Body of pancreas (tissue), 4 donors: ENCODE measurements at regions not wholly inside any gene's neighbourhood (a gene's known extent, or its start where the extent isn't known, plus 50 kb on each side); places are given as distances from the start of the nearest gene placed in this dataset.

Experiments used
- ATAC-seq: fragments of 150-250 bp; one replicate; pipeline ENCODE4 v1.9.1; 2016
- DNase-seq, 4 donors: peaks; one replicate each; pipeline ENCODE4 v3.0.0-alpha.2; 2019
- H3K27ac ChIP-seq, 4 donors: fragments of 200-600 bp; sonication (generic); 1 replicate in 3 of 4; 2 replicates in 1 of 4; pipeline versions ENCODE4 v1.5.1 to v1.6.1; 2016 to 2019; ENCODE audit warnings: mild to moderate bottlenecking in 1 of 4, mixed read lengths in 1 of 4, moderate library complexity in 1 of 4
- H3K27me3 ChIP-seq, 2 donors: fragments of 200-600 bp; sonication (generic); one replicate each; pipeline ENCODE4 v1.6.0; 2016; ENCODE audit warnings: mild to moderate bottlenecking in 1 of 2
- H3K36me3 ChIP-seq, 2 donors: fragments of 200-600 bp; sonication (generic); replicated peaks in 1 of 2; 2 replicates each; pipeline ENCODE4 v1.5.1; 2016; ENCODE audit warnings: low read depth in 2 of 2; ENCODE audit not compliant: insufficient read depth in 1 of 2
- H3K4me1 ChIP-seq: fragments of 200-600 bp; sonication (generic); one replicate; pipeline ENCODE4 v1.6.0; 2016
- H3K4me3 ChIP-seq, 2 donors: fragments of 200-600 bp; sonication (generic); 1 replicate in 1 of 2; 2 replicates in 1 of 2; pipeline ENCODE4 v1.5.1; 2016 to 2019
- H3K9me3 ChIP-seq, 3 donors: fragments of 200-600 bp; sonication (generic); 1 replicate in 2 of 3; 2 replicates in 1 of 3; pipeline ENCODE4 v1.5.1; 2016
- POLR2A ChIP-seq, 3 donors: fragments of 450-650 bp; IDR thresholded peaks; one replicate each; pipeline ENCODE4 v1.6.1; 2016; ENCODE audit warnings: antibody characterized with exemption in 3 of 3, mild to moderate bottlenecking in 2 of 3
- WGBS, 2 donors: methylation state at CpG; one replicate each; pipeline ENCODE4 v1.1.5; 2017; 5-methylcytosine and 5-hydroxymethylcytosine counted together
- intact Hi-C: fragments of 100-400 bp; cut with DNase I; formaldehyde crosslinking; loops from one replicate; pipeline ENCODE4 v1.15.1; 2023
- TF ChIP-seq, protein P1 (sequence below), 7 experiments: fragments of 450-650 bp in 4 of 7; fragments of 200-600 bp in 3 of 7; sonication (generic) in 3 of 7; IDR thresholded peaks; one replicate each; pipeline ENCODE4 v1.5.1; 2016 to 2019; ENCODE audit warnings: antibody characterized with exemption in 7 of 7

DNA sequence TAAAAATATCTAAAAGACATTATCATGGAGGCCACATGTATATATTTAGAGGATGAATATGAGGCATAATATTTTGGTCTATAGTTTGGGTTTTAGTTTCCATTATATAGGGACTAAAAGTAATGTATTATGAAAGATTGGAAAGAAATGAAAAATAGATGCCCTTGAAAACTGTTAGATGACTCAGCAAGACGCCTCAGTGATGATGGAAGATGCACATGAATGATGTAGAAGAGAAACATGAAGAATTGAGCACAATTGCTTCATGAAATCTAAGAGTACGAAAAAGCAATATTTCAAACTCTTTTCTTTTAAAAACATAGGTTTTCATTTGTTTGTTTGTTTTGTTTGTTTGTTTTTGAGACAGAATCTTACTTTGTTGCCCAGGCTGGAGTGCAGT is 89.8 kb downstream of the ARL4A start:
- Histone ChIP-seq H3K36me3 (no peaks in the 10 kb centered on the region), H3K27me3 (no peaks in the 10 kb centered on the region), H3K27ac (no peak overlapping the region), H3K4me1 (peaks cover 1% of the 10 kb centered on the region), H3K9me3 (no peaks in the 10 kb centered on the region), H3K4me3 (no peak overlapping the region)
- intact Hi-C loops = no loop called here
- TF ChIP-seq, protein P1, sequence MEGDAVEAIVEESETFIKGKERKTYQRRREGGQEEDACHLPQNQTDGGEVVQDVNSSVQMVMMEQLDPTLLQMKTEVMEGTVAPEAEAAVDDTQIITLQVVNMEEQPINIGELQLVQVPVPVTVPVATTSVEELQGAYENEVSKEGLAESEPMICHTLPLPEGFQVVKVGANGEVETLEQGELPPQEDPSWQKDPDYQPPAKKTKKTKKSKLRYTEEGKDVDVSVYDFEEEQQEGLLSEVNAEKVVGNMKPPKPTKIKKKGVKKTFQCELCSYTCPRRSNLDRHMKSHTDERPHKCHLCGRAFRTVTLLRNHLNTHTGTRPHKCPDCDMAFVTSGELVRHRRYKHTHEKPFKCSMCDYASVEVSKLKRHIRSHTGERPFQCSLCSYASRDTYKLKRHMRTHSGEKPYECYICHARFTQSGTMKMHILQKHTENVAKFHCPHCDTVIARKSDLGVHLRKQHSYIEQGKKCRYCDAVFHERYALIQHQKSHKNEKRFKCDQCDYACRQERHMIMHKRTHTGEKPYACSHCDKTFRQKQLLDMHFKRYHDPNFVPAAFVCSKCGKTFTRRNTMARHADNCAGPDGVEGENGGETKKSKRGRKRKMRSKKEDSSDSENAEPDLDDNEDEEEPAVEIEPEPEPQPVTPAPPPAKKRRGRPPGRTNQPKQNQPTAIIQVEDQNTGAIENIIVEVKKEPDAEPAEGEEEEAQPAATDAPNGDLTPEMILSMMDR (IDR thresholded peaks at IDR 0.05) = no peak
- TF ChIP-seq POLR2A (IDR thresholded peaks at IDR 0.05) = no peak
- WGBS, 2 donors = 90 to 91% methylated on average over 2 of the region's 2 CpGs
- no peak for ATAC-seq
- no peak for DNase-seq

DNA sequence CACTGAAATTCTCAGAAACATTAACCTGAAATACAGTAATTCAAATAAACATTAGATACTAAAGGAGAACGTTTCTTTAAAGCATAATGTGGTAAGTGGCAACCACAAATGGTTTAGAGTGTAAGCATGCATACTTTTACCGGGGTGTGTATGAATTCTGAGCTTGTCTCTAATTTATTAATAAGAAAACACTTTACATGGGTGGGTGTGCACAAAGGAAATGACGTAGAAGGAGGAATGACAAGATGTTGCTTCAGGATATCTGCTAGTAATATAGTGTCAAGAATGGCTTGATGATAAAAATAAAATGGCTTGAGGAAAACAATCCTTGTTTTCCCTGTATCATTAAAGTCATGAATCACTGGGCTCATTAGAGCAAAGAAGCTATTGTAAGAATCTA is 92.5 kb downstream of the ARL4A start:
- no peak overlapping the region for H3K27ac ChIP-seq
- no peaks in the 10 kb centered on the region for H3K4me1 ChIP-seq
- DNase-seq = no peak
- no peaks in the 10 kb centered on the region for H3K9me3 ChIP-seq
- H3K27me3 ChIP-seq = no peaks in the 10 kb centered on the region
- ATAC-seq = no peak
- H3K36me3 ChIP-seq = no peaks in the 10 kb centered on the region
- H3K4me3 ChIP-seq = no peak overlapping the region
- intact Hi-C loops = no loop called here
- TF ChIP-seq POLR2A (IDR thresholded peaks at IDR 0.05) = no peak
- TF ChIP-seq, protein P1 (IDR thresholded peaks at IDR 0.05) = no peak
- 47 to 58% methylated on average over 3 of the region's 3 CpGs for WGBS, 2 donors

DNA sequence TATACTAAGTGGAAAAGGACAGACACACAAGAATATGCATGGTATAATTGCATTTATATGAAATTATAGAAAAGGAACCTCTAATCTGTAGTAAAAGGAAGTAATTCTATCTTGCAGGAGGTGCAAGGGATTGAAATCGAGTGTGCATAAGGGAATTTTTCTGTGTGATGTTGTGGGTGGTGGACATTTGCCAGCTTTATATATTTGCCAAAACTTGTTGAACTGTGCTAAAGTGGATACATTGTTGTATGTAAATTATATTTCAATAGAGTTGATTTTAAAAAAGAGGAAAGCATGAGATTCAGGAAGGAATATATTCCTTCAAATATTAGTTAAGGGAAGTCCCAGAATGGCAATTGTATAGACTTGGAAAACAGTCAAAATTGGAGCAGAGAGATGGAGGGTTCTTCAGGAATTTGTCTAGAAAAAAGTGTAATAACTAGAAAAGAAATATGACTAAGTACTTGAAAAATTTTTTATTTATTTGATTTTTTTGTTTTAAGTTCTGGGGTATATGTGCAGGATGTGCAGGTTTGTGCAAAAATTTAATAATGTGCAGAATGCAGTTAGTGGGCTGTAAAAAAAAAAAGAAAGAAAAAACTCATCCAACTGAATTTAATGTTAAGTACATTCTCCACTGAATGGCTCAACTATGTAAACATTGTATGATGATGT is 96.1 kb downstream of the ARL4A start:
- 58 to 64% methylated on average over 1 of the region's 1 CpG for WGBS, 2 donors
- no peaks in the 10 kb centered on the region for H3K36me3 ChIP-seq
- intact Hi-C loops = no loop called here
- no peak overlapping the region for H3K4me3 ChIP-seq
- no peak for TF ChIP-seq POLR2A (IDR thresholded peaks at IDR 0.05)
- TF ChIP-seq, protein P1 (IDR thresholded peaks at IDR 0.05) = no peak
- DNase-seq (no peak), ATAC-seq (no peak)
- no peaks in the 10 kb centered on the region for H3K4me1 ChIP-seq
- no peaks in the 10 kb centered on the region for H3K9me3 ChIP-seq
- H3K27me3 ChIP-seq = no peaks in the 10 kb centered on the region
- H3K27ac ChIP-seq = no peak overlapping the region

DNA sequence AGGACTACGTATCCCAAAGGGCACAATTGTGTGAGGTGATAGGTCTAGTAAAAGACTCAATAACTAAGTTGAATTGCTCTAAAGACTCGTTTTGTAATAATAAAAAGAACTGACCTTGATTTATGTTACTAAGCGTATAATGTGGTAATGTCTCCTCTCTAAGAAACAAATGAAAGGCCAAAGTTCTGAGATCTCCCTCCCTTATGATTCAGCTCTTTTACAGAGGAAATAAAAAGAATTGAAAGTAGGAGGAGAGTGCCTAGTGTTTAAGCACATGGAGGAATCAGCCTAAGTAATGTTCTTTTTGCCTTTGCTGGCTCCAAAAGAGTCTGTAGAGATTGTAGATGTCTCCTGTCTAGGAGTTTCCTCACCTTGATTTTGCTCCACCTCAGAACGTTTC is 98.0 kb downstream of the ARL4A start:
- Histone ChIP-seq H3K27ac (no peak overlapping the region), H3K27me3 (no peaks in the 10 kb centered on the region), H3K4me1 (no peaks in the 10 kb centered on the region), H3K4me3 (no peak overlapping the region), H3K36me3 (no peaks in the 10 kb centered on the region), H3K9me3 (no peaks in the 10 kb centered on the region)
- DNase-seq (no peak), ATAC-seq (no peak)
- TF ChIP-seq, protein P1 (IDR thresholded peaks at IDR 0.05) = no peak
- TF ChIP-seq POLR2A (IDR thresholded peaks at IDR 0.05) = no peak
- intact Hi-C loops = no loop called here
- WGBS, 2 donors = 64 to 75% methylated on average over 4 of the region's 4 CpGs

DNA sequence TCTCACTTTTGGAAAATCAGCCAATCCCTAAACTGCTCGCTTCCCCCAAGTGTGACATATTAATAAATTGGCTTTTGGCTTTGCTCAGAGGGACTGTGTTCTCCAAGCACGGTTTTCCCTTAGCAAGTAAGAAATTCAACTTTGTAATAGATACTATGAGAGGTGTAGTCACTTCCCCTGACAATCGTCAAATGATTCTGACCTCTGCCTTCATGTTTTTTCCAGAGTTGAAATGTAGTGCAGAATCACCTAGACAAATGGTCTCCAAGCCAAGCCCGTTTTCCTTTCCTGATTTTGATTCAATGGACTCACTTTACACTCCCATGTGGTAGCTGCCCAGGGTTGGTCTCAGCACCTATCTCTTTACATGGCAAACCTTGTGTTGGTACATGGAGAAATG is 99.1 kb downstream of the ARL4A start:
- Histone ChIP-seq H3K27ac (no peak overlapping the region), H3K9me3 (no peaks in the 10 kb centered on the region), H3K36me3 (no peaks in the 10 kb centered on the region), H3K4me1 (no peaks in the 10 kb centered on the region), H3K4me3 (no peak overlapping the region), H3K27me3 (no peaks in the 10 kb centered on the region)
- TF ChIP-seq POLR2A (IDR thresholded peaks at IDR 0.05) = no peak
- TF ChIP-seq, protein P1 (IDR thresholded peaks at IDR 0.05) = no peak
- WGBS, 2 donors = 72 to 80% methylated on average over 4 of the region's 4 CpGs
- DNase-seq (no peak), ATAC-seq (no peak)
- intact Hi-C loops = no loop called here
